H9 (cell line): ENCODE measurements at regions not wholly inside any gene's neighbourhood (a gene's known extent, or its start where the extent isn't known, plus 50 kb on each side); places are given as distances from the start of the nearest gene placed in this dataset.

Experiments
- DNase-seq: peaks from one replicate; pipeline ENCODE4 v3.0.0-alpha.2; 2017
- H2AFZ ChIP-seq: one replicate; pipeline ENCODE4 v1.6.1; 2013; ENCODE audit warnings: mild to moderate bottlenecking, low read length, control low read depth, moderate library complexity
- H2AK5ac ChIP-seq: 2 replicates; pipeline ENCODE4 v1.6.1; 2013; ENCODE audit warnings: low read length, control low read depth, mixed read lengths; ENCODE audit not compliant: insufficient read length
- H2BK120ac ChIP-seq: one replicate; pipeline ENCODE4 v1.6.1; 2013; ENCODE audit warnings: low read depth, mild to moderate bottlenecking, low read length, control low read depth, inconsistent platforms; ENCODE audit not compliant: poor library complexity, severe bottlenecking
- H2BK12ac ChIP-seq: 2 replicates; pipeline ENCODE4 v1.6.1; 2013; ENCODE audit warnings: low read length, control low read depth, mixed read lengths, low read depth; ENCODE audit not compliant: insufficient read length
- H2BK15ac ChIP-seq: 2 replicates; pipeline ENCODE4 v1.6.1; 2013; ENCODE audit warnings: low read depth, low read length, control low read depth
- H2BK20ac ChIP-seq: one replicate; pipeline ENCODE4 v1.6.1; 2013; ENCODE audit warnings: low read depth, mild to moderate bottlenecking, low read length, control low read depth, inconsistent platforms; ENCODE audit not compliant: poor library complexity, severe bottlenecking
- H2BK5ac ChIP-seq: 2 replicates; pipeline ENCODE4 v1.6.1; 2013; ENCODE audit warnings: low read length, control low read depth, mixed read lengths; ENCODE audit not compliant: insufficient read length
- H3K14ac ChIP-seq: 2 replicates; pipeline ENCODE4 v1.6.1; 2013; ENCODE audit warnings: low read length, control low read depth; ENCODE audit not compliant: insufficient read depth
- H3K18ac ChIP-seq: 2 replicates; pipeline ENCODE4 v1.6.1; 2013; ENCODE audit warnings: low read depth, mild to moderate bottlenecking, mixed read lengths, low read length, control low read depth; ENCODE audit not compliant: insufficient read length
- H3K23ac ChIP-seq: 2 replicates; pipeline ENCODE4 v1.6.1; 2013; ENCODE audit warnings: low read length, control low read depth, mixed read lengths, low read depth; ENCODE audit not compliant: insufficient read length
- H3K23me2 ChIP-seq: 2 replicates; pipeline ENCODE4 v1.6.1; 2013; ENCODE audit warnings: low read depth, mild to moderate bottlenecking, mixed read lengths, low read length, control low read depth; ENCODE audit not compliant: insufficient read length, poor library complexity, severe bottlenecking
- H3K27ac ChIP-seq: 2 replicates; pipeline ENCODE4 v1.5.1; 2013; ENCODE audit warnings: low read length, control low read depth, mixed read lengths, low read depth; ENCODE audit not compliant: insufficient read length
- H3K27me3 ChIP-seq: 2 replicates; pipeline ENCODE4 v1.6.1; 2013; ENCODE audit warnings: low read length, control low read depth, inconsistent platforms; ENCODE audit not compliant: insufficient read depth
- H3K4ac ChIP-seq: 2 replicates; pipeline ENCODE4 v1.6.1; 2013; ENCODE audit warnings: low read depth, mild to moderate bottlenecking, control low read depth, inconsistent platforms, low read length, moderate library complexity
- H3K4me1 ChIP-seq: 2 replicates; pipeline ENCODE4 v1.6.1; 2013; ENCODE audit warnings: low read length, control low read depth, inconsistent platforms; ENCODE audit not compliant: insufficient read depth
- H3K4me2 ChIP-seq: 2 replicates; pipeline ENCODE4 v1.6.1; 2013; ENCODE audit warnings: low read length, control low read depth, mixed read lengths; ENCODE audit not compliant: insufficient read length, insufficient read depth
- H3K56ac ChIP-seq: 2 replicates; pipeline ENCODE4 v1.6.1; 2013; ENCODE audit warnings: low read depth, mild to moderate bottlenecking, mixed read lengths, low read length, control low read depth; ENCODE audit not compliant: insufficient read length
- H3K79me1 ChIP-seq: 2 replicates; pipeline ENCODE4 v1.6.1; 2013; ENCODE audit warnings: low read depth, mild to moderate bottlenecking, moderate library complexity, low read length, control low read depth, inconsistent platforms; ENCODE audit not compliant: insufficient read depth, poor library complexity, severe bottlenecking
- H3K79me2 ChIP-seq: 2 replicates; pipeline ENCODE4 v1.6.1; 2013; ENCODE audit warnings: low read length, control low read depth, inconsistent platforms; ENCODE audit not compliant: insufficient read depth
- H3K9ac ChIP-seq: 2 replicates; pipeline ENCODE4 v1.6.1; 2013; ENCODE audit warnings: low read length, control low read depth, mixed read lengths; ENCODE audit not compliant: insufficient read length; ENCODE audit errors: extremely low read depth
- H3K9me3 ChIP-seq: one replicate; pipeline ENCODE4 v1.6.1; 2013; ENCODE audit warnings: low read depth, low read length, inconsistent platforms; ENCODE audit not compliant: control insufficient read depth
- H3T11ph ChIP-seq: one replicate; pipeline ENCODE4 v1.6.1; 2013; ENCODE audit warnings: mild to moderate bottlenecking, low read length, control low read depth, inconsistent platforms
- H4K20me1 ChIP-seq: one replicate; pipeline ENCODE4 v1.6.1; 2013; ENCODE audit not compliant: control insufficient read depth, insufficient read length, insufficient read depth
- H4K5ac ChIP-seq: 2 replicates; pipeline ENCODE4 v1.6.1; 2013; ENCODE audit warnings: low read depth, mild to moderate bottlenecking, mixed read lengths, low read length, control low read depth; ENCODE audit not compliant: insufficient read length
- H4K8ac ChIP-seq: replicated peaks from 2 replicates; pipeline ENCODE4 v1.6.1; 2013; ENCODE audit warnings: low read length, control low read depth, mixed read lengths, low read depth; ENCODE audit not compliant: insufficient read length
- H4K91ac ChIP-seq: 2 replicates; pipeline ENCODE4 v1.6.1; 2013; ENCODE audit warnings: low read depth, mild to moderate bottlenecking, moderate library complexity, mixed read lengths, low read length, control low read depth; ENCODE audit not compliant: insufficient read length
- H3K27ac Mint-ChIP-seq, 3 experiments: 2 replicates in 2 of 3; 3 replicates in 1 of 3; pipeline ENCODE4 v1.8.0; 2020 to 2021; ENCODE audit warnings: mixed read lengths in 3 of 3, mild to moderate bottlenecking in 1 of 3, moderate library complexity in 1 of 3
- H3K27me3 Mint-ChIP-seq: 2 replicates; pipeline ENCODE4 v1.8.0; 2021; ENCODE audit warnings: low read depth, mild to moderate bottlenecking, moderate library complexity, mixed read lengths
- H3K36me3 Mint-ChIP-seq, 3 experiments: 2 replicates in 2 of 3; 3 replicates in 1 of 3; pipeline ENCODE4 v1.8.0; 2020 to 2021; ENCODE audit warnings: low read depth in 3 of 3, mixed read lengths in 3 of 3; ENCODE audit not compliant: insufficient read depth in 1 of 3
- H3K4me1 Mint-ChIP-seq, 2 experiments: 2 replicates each; pipeline ENCODE4 v1.8.0; 2020; ENCODE audit warnings: mixed read lengths in 2 of 2
- H3K4me3 Mint-ChIP-seq, 2 experiments: 2 replicates in 1 of 2; 3 replicates in 1 of 2; pipeline ENCODE4 v1.8.0; 2020 to 2021; ENCODE audit warnings: mild to moderate bottlenecking in 2 of 2, mixed read lengths in 2 of 2, moderate library complexity in 1 of 2
- H3K9me3 Mint-ChIP-seq, 2 experiments: 2 replicates in 1 of 2; 3 replicates in 1 of 2; pipeline ENCODE4 v1.8.0; 2020; ENCODE audit warnings: mild to moderate bottlenecking in 2 of 2, mixed read lengths in 2 of 2, moderate library complexity in 1 of 2
- CTCF ChIP-seq: fragments of 200-600 bp; sonication (generic); conservative IDR thresholded peaks from 3 replicates; pipeline ENCODE4 v1.8.0; 2021; ENCODE audit warnings: antibody characterized with exemption, mild to moderate bottlenecking
- WGBS: extraction: QIAGEN DNeasy Blood & Tissue Kit; methylation state at CpG from one replicate; pipeline ENCODE4 v1.1.7; 2013; ENCODE audit warnings: missing lambda C conversion rate, low lambda C conversion rate, mixed read lengths; ENCODE audit not compliant: insufficient read length; ENCODE audit errors: extremely low coverage; 5-methylcytosine and 5-hydroxymethylcytosine counted together

- no peak for TF ChIP-seq CTCF
- Histone ChIP-seq H3K27ac (no peak overlapping the region), H3K23me2 (no peaks in the 10 kb centered on the region), H4K91ac (no peak overlapping the region), H2BK12ac (no peak overlapping the region), H2BK15ac (no peak overlapping the region), H2BK120ac (no peak overlapping the region), H3K4ac (no peak overlapping the region), H3K27me3 (no peaks in the 10 kb centered on the region), H2BK20ac (no peak overlapping the region), H3K9ac (no peak overlapping the region), H3T11ph (no peak overlapping the region), H4K20me1 (no peaks in the 10 kb centered on the region), H3K79me1 (no peaks in the 10 kb centered on the region), H2AK5ac (no peak overlapping the region), H3K23ac (no peak overlapping the region), H2AFZ (no peak overlapping the region), H3K18ac (no peak overlapping the region), H3K14ac (no peak overlapping the region), H2BK5ac (no peak overlapping the region), H3K79me2 (no peaks in the 10 kb centered on the region), H3K9me3 (no peaks in the 10 kb centered on the region), H3K4me1 (no peaks in the 10 kb centered on the region), H3K4me2 (no peak overlapping the region), H4K8ac (no peak overlapping the region), H3K56ac (no peak overlapping the region), H4K5ac (no peak overlapping the region)
- Mint-ChIP-seq H3K4me3 (no peak overlapping the region), H3K36me3 (no peaks in the 10 kb centered on the region), H3K4me1 (0 out of 4 replicates have a peak, but pooled peaks cover 0 to 3% of the 10 kb centered on the region in 2 experiments), H3K27me3 (no peaks in the 10 kb centered on the region), H3K27ac (no peak overlapping the region), H3K9me3 (no peaks in the 10 kb centered on the region)
- DNase-seq: no peak
- WGBS: no CpG with 5 or more reads among the region's 3 CpGs
Measured at GRCh38 chr1:101547357-101547756, 310.5 kb downstream of the S1PR1 start.
